GM04504 (cell line): ENCODE measurements at regions not wholly inside any gene's neighbourhood (a gene's known extent, or its start where the extent isn't known, plus 50 kb on each side); places are given as distances from the start of the nearest gene placed in this dataset.

ENCODE experiments used
- DNase-seq: peaks from one replicate; pipeline ENCODE4 v3.0.0-alpha.2; 2012; ENCODE audit warnings: low read depth

DNA sequence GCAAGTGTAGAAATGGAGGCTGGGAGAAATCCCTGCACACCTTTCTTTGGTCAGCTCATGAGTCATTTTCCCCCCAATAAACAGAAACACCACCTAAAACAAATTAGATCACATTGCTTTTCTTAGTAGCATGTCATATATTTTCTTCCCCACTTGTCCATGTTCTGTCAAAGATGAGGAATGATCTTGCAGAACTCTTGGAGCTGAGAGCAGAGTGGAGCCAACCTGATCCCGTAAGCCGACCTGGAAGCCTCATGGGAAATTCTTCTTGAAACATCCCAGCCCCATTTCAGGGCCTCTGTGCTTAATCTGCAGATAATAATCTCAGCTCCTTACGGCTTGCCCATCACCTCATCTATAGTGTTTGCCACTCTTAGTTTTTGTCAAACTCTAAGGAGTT lies 284.6 kb upstream of the ELAC2 start:
- DNase-seq = no peak

- no peak for DNase-seq
Observed at GRCh38 chr17:13297183-13297582, 279.4 kb upstream of the ELAC2 start.

DNA sequence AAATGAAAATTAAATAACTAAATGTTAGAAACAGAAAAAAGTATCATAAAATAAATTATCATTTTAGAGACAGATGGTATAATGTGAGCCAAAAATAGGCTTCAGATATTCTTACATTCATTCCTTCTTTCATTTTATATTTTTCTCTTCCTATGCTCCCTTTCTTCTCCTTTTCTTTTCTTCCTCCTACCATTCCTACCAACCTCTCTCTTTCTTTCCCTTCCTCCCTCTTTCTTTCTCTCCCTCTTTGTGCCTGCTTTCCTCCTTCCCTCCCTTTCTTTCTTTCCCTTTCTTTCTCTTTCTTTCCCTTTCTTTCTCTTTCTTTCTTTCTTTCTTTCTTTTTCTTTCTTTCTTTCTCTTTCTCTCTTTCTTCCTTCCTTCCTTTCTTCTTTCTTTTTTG lies 275.6 kb upstream of the ELAC2 start:
- DNase-seq = no peak

DNA sequence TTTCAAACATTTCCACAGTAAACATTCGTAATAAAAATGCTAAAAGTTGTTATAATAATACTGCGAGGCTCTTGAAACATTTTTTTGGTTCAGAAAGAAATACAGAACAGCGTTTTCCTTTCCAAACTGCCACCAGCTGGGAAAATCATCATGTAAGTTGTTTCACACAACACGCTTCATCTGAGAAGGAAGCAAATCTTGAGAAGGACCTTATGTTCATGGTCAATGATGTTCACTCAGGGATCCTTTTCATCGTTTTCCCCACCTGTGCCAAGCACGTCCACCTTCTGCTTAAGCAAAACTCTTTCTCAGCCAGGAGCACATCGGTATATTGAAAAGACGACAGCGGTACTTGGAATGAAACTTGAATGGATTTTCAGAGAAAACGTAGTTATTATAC lies 274.5 kb upstream of the ELAC2 start:
- DNase-seq = no peak

DNA sequence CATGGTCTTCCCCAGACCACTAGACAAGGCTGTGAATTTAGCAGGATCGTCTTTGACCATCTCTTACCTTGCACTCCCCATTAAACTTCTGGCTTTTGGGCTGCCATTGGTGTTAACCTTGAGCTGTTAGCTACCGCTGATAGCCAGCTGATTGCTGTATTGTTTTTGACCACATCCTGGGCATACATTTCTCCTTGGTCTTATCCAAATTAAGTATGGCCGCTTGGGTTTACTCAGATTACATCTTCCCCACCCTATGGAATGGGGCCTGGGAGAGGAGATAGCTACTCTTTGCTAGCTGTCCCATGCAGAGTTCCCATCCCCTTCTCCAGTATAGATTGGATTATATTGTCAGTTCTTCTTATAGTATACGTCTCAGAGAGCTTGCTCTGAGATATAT lies 270.4 kb upstream of the ELAC2 start:
- no peak for DNase-seq

DNA sequence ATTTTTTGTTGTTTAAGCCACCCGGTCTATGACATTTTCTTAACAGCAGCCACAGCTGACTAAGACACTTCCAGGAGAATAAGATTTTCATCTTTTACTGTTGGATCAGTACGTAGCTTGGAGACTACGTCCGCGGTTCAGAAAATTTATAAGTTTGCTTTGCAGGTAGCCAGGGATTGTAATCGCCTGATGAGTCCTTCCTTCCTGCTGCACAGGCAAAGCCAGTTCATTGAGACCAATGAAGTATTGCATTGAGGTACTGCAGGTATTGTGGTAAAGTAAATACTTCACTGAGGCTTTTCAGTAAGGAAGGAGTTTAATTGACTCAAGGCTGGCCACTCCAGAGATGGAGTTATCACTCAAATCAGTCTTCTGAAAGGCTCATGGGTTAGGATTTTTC lies 269.4 kb upstream of the ELAC2 start:
- no peak for DNase-seq

GRCh38 chr17:13283606-13284005 lies 265.8 kb upstream of the ELAC2 start:
- no peak for DNase-seq

GRCh38 chr17:13281626-13282025 lies 263.8 kb upstream of the ELAC2 start:
- DNase-seq = no peak

DNA sequence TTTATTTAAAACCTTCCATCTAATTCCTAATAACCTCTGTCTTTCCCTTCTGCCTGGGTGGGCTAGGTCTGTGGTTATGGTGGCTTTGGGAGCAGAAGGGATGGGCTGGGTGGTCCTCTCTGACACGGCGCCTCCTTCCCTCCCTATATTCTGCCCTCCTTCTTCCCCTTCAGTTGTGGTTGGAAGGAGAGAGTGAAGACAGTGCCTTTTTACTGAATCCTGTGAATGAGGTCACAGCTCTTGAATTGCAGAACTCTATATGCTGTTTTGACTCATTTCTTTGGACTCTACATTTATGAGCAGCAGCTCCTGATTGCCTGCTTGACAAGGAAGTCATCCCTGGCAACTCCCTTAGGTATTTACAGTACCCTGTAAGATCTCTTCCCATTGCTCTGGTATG lies 256.0 kb upstream of the ELAC2 start:
- peak; percentile 1 for DNase-seq

DNA sequence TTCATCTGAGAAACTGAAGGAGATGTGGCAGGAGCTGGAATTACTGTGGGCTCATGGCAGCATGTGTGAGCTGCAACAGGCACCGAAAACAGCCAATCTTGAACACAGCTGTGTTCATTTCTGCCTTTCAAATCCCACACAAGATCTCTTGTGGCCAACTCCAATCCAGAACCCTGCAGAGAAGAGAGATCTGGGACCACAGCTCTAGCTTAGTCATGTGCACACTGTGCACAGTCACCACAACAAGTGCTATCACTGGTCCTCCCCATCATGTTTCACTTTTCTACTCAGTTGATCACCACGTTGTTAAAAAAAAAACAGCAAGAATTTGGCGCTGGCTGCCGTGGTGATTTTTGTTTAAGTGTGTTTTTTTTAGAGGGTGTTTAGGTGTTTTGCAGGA lies 254.5 kb upstream of the ELAC2 start:
- no peak for DNase-seq

DNA sequence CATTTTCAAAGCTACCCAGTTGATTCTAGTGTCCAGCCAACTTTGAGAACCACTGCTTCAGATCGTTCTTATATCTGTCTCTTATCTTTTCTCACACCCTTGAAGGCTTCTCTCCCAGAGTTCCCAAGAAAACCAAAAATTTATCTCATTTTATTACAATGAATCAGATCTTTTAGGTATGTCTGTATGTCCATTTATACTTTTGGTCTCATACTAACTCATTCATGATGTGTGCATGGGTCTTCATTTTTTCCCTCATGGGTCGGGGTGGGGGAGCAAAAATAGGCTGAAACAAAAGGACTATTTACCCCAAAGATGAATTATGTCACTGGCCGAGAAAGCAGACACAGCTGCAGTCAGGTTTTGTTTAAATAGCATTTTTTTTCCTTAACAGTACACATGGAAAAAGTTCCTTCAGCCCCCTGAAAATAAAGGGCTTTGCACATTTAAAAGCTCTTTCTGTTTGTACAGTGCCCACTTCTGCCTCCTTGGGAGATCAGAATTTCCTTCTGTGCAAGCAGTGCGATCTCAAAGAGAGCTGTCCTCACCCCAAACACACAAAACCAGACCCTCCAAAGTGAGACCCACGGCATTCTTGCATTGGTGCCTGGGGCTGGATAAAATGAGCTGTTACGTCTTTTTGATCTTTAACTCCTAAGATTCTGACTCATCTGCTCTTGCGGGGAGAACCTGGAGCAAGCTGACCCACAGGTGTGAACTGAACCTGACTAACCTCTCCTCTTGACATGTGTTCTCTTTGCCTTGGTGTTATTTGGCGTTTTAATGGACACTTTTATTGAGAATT lies 251.2 kb upstream of the ELAC2 start:
- DNase-seq = no peak

GRCh38 chr17:13266606-13267005 lies 248.8 kb upstream of the ELAC2 start:
- DNase-seq = peak; percentile 8

GRCh38 chr17:13265311-13265710 lies 247.5 kb upstream of the ELAC2 start:
- no peak for DNase-seq

- DNase-seq = no peak
Observed at GRCh38 chr17:13263746-13264145, 245.9 kb upstream of the ELAC2 start.

GRCh38 chr17:13256545-13256944 lies 238.7 kb upstream of the ELAC2 start:
- no peak for DNase-seq

GRCh38 chr17:13253733-13254410 lies 236.0 kb upstream of the ELAC2 start:
- no peak for DNase-seq

DNA sequence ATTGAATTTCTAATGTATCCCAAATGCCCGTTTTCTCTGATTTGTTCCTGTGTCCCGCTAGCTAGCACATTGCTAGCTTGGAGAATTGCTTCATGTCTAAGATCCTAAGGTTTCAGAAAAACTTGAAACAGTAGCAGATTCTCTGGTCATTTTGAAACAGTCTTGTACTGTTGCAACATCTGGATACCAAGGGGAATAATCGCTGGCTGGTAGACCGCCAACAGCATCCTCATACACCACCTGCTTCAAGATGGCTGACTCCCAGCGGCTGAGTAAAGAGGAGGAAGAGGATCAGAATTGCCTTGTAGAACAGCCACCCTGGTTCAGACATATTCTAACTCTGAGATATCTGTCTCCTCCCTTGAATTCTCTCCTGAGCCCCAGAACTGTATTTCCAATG lies 226.7 kb upstream of the ELAC2 start:
- peak; percentile 22 for DNase-seq

DNA sequence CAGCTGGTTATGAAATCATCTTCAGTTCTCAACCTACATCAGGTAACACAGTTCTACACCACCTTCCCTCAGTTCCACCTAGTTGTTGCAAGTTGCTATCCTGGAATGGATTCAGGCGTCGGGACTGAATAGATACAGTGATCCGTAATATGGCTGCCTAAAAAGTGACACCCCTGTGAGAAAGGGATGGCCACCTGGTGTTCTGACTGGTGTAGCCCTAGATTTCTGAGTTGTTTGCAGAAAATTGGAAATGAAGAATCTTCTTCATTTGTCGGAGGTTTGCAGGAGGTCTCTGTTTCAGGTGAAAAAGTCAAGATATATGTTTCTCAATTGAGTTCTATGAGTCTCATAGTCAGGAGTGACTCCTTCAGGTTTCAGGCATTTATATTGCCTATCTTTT lies 225.8 kb upstream of the ELAC2 start:
- DNase-seq = no peak

GRCh38 chr17:13240851-13241250 lies 223.0 kb upstream of the ELAC2 start:
- no peak for DNase-seq

GRCh38 chr17:13230350-13231264 lies 212.8 kb upstream of the ELAC2 start:
- DNase-seq = no peak

- no peak for DNase-seq
Observed at GRCh38 chr17:13228225-13228624, 210.4 kb upstream of the ELAC2 start.

DNA sequence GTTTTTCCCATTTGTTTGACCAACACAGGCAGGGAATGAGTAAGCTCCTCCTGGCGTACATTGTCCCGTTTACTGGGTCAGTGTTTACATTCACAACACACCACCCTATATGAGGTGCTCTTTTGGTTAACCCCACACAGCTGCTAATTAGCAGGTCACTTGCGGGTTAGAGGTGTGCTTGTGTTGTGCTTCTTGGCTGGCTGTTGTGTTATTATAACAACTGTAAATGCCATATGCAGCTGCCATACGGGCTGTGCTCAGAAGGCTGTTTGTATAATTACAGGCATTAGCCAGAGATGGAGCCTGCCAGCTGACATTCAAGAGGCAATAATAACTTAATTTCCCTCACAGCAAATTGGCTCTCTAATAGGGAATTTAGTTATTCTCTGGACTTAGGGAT lies 205.1 kb upstream of the ELAC2 start:
- no peak for DNase-seq

DNA sequence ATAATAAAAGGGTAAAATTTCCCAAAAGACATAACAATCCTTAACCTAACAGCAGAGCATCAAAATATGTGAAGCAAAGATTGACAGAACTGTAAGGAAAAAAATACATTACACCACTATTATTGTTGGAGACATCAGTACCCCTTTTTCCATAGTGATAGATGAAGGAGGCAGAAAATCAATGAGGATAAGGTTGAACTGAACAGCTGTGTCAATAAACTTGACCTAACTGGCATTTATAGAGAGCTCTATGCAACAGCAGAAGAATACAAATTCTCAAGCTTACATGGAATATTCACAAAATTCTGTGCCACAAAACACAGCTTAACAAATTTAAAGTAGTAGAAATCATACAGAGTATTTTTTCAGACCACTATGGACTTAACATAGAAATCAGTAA lies 195.0 kb upstream of the ELAC2 start:
- no peak for DNase-seq
